Mesendoderm (in vitro differentiated cells): ENCODE measurements at regions not wholly inside any gene's neighbourhood (a gene's known extent, or its start where the extent isn't known, plus 50 kb on each side); places are given as distances from the start of the nearest gene placed in this dataset.

Source experiments
- DNase-seq: peaks from one replicate; pipeline ENCODE4 v3.0.0; 2013
- H2AK5ac ChIP-seq: 2 replicates; pipeline ENCODE4 v1.6.1; 2013; ENCODE audit warnings: low read length, inconsistent platforms
- H2BK120ac ChIP-seq: 2 replicates; pipeline ENCODE4 v1.6.1; 2013; ENCODE audit warnings: low read depth, mild to moderate bottlenecking, low read length, moderate library complexity, mixed read lengths
- H2BK15ac ChIP-seq: replicated peaks from 2 replicates; pipeline ENCODE4 v1.6.1; 2013; ENCODE audit warnings: low read depth, mild to moderate bottlenecking, moderate library complexity
- H2BK5ac ChIP-seq: 2 replicates; pipeline ENCODE4 v1.6.1; 2013; ENCODE audit warnings: low read length, inconsistent platforms
- H3K18ac ChIP-seq: 2 replicates; pipeline ENCODE4 v1.6.1; 2013; ENCODE audit warnings: mild to moderate bottlenecking, low read length, mixed read lengths
- H3K23ac ChIP-seq: one replicate; pipeline ENCODE4 v1.6.1; 2013; ENCODE audit warnings: low read length
- H3K27ac ChIP-seq: 2 replicates; pipeline ENCODE4 v1.5.1; 2013; ENCODE audit warnings: low read depth, mild to moderate bottlenecking, inconsistent platforms, low read length, moderate library complexity
- H3K27me3 ChIP-seq: 2 replicates; pipeline ENCODE4 v1.6.1; 2013; ENCODE audit warnings: low read length, control low read depth, mild to moderate bottlenecking, inconsistent platforms; ENCODE audit not compliant: insufficient read depth, poor library complexity
- H3K36me3 ChIP-seq: 2 replicates; pipeline ENCODE4 v1.6.1; 2013; ENCODE audit warnings: low read length, inconsistent platforms; ENCODE audit not compliant: control insufficient read depth, insufficient read depth
- H3K4ac ChIP-seq: one replicate; pipeline ENCODE4 v1.6.1; 2013; ENCODE audit warnings: low read depth, mild to moderate bottlenecking, low read length, moderate library complexity
- H3K4me1 ChIP-seq: 2 replicates; pipeline ENCODE4 v1.6.1; 2013; ENCODE audit warnings: low read depth, low read length, inconsistent platforms; ENCODE audit not compliant: control insufficient read depth
- H3K4me2 ChIP-seq: 2 replicates; pipeline ENCODE4 v1.6.1; 2013; ENCODE audit warnings: low read length
- H3K4me3 ChIP-seq: 2 replicates; pipeline ENCODE4 v1.5.1; 2013; ENCODE audit warnings: mild to moderate bottlenecking, low read length
- H3K56ac ChIP-seq: one replicate; pipeline ENCODE4 v1.6.1; 2013; ENCODE audit warnings: low read length
- H3K79me1 ChIP-seq: 2 replicates; pipeline ENCODE4 v1.6.1; 2013; ENCODE audit warnings: low read length, inconsistent platforms
- H3K79me2 ChIP-seq: 2 replicates; pipeline ENCODE4 v1.6.1; 2013; ENCODE audit warnings: mild to moderate bottlenecking, low read length; ENCODE audit not compliant: control insufficient read depth, insufficient read depth
- H3K9ac ChIP-seq: 2 replicates; pipeline ENCODE4 v1.6.1; 2013; ENCODE audit warnings: low read length, inconsistent platforms
- H4K5ac ChIP-seq: one replicate; pipeline ENCODE4 v1.6.1; 2013; ENCODE audit warnings: low read length
- H4K8ac ChIP-seq: one replicate; pipeline ENCODE4 v1.6.1; 2013; ENCODE audit warnings: low read depth, mild to moderate bottlenecking, control low read depth, low read length, moderate library complexity
- WGBS: extraction: QIAGEN DNeasy Blood & Tissue Kit; methylation state at CpG from one replicate; pipeline ENCODE4 v1.1.7; 2013; ENCODE audit warnings: low lambda C conversion rate, missing lambda C conversion rate; ENCODE audit not compliant: insufficient coverage; ENCODE audit errors: extremely low coverage; 5-methylcytosine and 5-hydroxymethylcytosine counted together

- H3K27ac ChIP-seq: no peak overlapping the region
- no peak overlapping the region for H3K9ac ChIP-seq
- H4K5ac ChIP-seq: no peak overlapping the region
- H2BK15ac ChIP-seq: no peak overlapping the region
- no peak overlapping the region for H3K56ac ChIP-seq
- no peak overlapping the region for H3K4me3 ChIP-seq
- no peak overlapping the region for H3K23ac ChIP-seq
- no peak overlapping the region for H2BK5ac ChIP-seq
- H4K8ac ChIP-seq: no peak overlapping the region
- DNase-seq: no peak
- H2AK5ac ChIP-seq: no peak overlapping the region
- no peak overlapping the region for H2BK120ac ChIP-seq
- no peaks in the 10 kb centered on the region for H3K79me1 ChIP-seq
- H3K4ac ChIP-seq: no peak overlapping the region
- peaks cover 2% of the 10 kb centered on the region for H3K4me1 ChIP-seq
- no peak overlapping the region for H3K18ac ChIP-seq
- no CpG with 5 or more reads among the region's 4 CpGs for WGBS
- no peaks in the 10 kb centered on the region for H3K36me3 ChIP-seq
- H3K4me2 ChIP-seq: no peak overlapping the region
- H3K79me2 ChIP-seq: no peaks in the 10 kb centered on the region
- no peaks in the 10 kb centered on the region for H3K27me3 ChIP-seq
Observed at GRCh38 chr10:30172091-30172490, 112.7 kb upstream of the JCAD start.

GRCh38 chr10:30171601-30172000 lies 112.2 kb upstream of the JCAD start:
- Histone ChIP-seq H4K8ac (no peak overlapping the region), H3K9ac (no peak overlapping the region), H3K56ac (no peak overlapping the region), H3K4me1 (peaks cover 2% of the 10 kb centered on the region), H3K79me2 (no peaks in the 10 kb centered on the region), H3K18ac (no peak overlapping the region), H4K5ac (no peak overlapping the region), H2BK15ac (no peak overlapping the region), H2AK5ac (no peak overlapping the region), H2BK5ac (no peak overlapping the region), H2BK120ac (no peak overlapping the region), H3K4ac (peak overlapping the region; percentile 2), H3K79me1 (no peaks in the 10 kb centered on the region), H3K36me3 (no peaks in the 10 kb centered on the region), H3K23ac (no peak overlapping the region), H3K27ac (no peak overlapping the region), H3K4me3 (no peak overlapping the region), H3K4me2 (no peak overlapping the region), H3K27me3 (no peaks in the 10 kb centered on the region)
- WGBS: no CpG with 5 or more reads among the region's 4 CpGs
- DNase-seq: peak; percentile 77

GRCh38 chr10:30170814-30171213 lies 111.4 kb upstream of the JCAD start:
- Histone ChIP-seq H3K27me3 (no peaks in the 10 kb centered on the region), H4K8ac (no peak overlapping the region), H4K5ac (no peak overlapping the region), H3K4ac (no peak overlapping the region), H3K4me1 (peaks cover 2% of the 10 kb centered on the region), H3K36me3 (no peaks in the 10 kb centered on the region), H2BK15ac (no peak overlapping the region), H3K23ac (no peak overlapping the region), H3K79me2 (no peaks in the 10 kb centered on the region), H2BK120ac (no peak overlapping the region), H3K4me2 (no peak overlapping the region), H3K18ac (no peak overlapping the region), H2BK5ac (no peak overlapping the region), H3K27ac (no peak overlapping the region), H2AK5ac (no peak overlapping the region), H3K79me1 (no peaks in the 10 kb centered on the region), H3K4me3 (no peak overlapping the region), H3K56ac (no peak overlapping the region), H3K9ac (no peak overlapping the region)
- DNase-seq: no peak
- WGBS: no CpG with 5 or more reads among the region's 3 CpGs

GRCh38 chr10:30170146-30170545 lies 110.8 kb upstream of the JCAD start:
- H3K27ac ChIP-seq: no peak overlapping the region
- no peaks in the 10 kb centered on the region for H3K79me1 ChIP-seq
- no peaks in the 10 kb centered on the region for H3K36me3 ChIP-seq
- DNase-seq: no peak
- no peak overlapping the region for H2BK120ac ChIP-seq
- peaks cover 2% of the 10 kb centered on the region for H3K4me1 ChIP-seq
- H4K8ac ChIP-seq: no peak overlapping the region
- no peak overlapping the region for H3K4ac ChIP-seq
- no peak overlapping the region for H4K5ac ChIP-seq
- no peak overlapping the region for H3K23ac ChIP-seq
- WGBS: no CpG with 5 or more reads among the region's 3 CpGs
- no peak overlapping the region for H3K18ac ChIP-seq
- no peaks in the 10 kb centered on the region for H3K79me2 ChIP-seq
- H3K4me3 ChIP-seq: no peak overlapping the region
- H3K4me2 ChIP-seq: no peak overlapping the region
- no peak overlapping the region for H3K56ac ChIP-seq
- no peak overlapping the region for H2AK5ac ChIP-seq
- no peak overlapping the region for H2BK5ac ChIP-seq
- no peak overlapping the region for H2BK15ac ChIP-seq
- no peaks in the 10 kb centered on the region for H3K27me3 ChIP-seq
- H3K9ac ChIP-seq: no peak overlapping the region

- no peaks in the 10 kb centered on the region for H3K79me2 ChIP-seq
- H3K9ac ChIP-seq: no peak overlapping the region
- no peak overlapping the region for H3K4me3 ChIP-seq
- no peaks in the 10 kb centered on the region for H3K36me3 ChIP-seq
- no peak overlapping the region for H3K18ac ChIP-seq
- no CpG with 5 or more reads among the region's 3 CpGs for WGBS
- no peak overlapping the region for H3K27ac ChIP-seq
- H3K4me1 ChIP-seq: peaks cover 2% of the 10 kb centered on the region
- H2BK5ac ChIP-seq: no peak overlapping the region
- no peak overlapping the region for H3K23ac ChIP-seq
- H3K79me1 ChIP-seq: no peaks in the 10 kb centered on the region
- H3K4me2 ChIP-seq: no peak overlapping the region
- no peak overlapping the region for H2BK15ac ChIP-seq
- no peaks in the 10 kb centered on the region for H3K27me3 ChIP-seq
- no peak for DNase-seq
- no peak overlapping the region for H3K4ac ChIP-seq
- no peak overlapping the region for H3K56ac ChIP-seq
- H2AK5ac ChIP-seq: no peak overlapping the region
- H4K8ac ChIP-seq: no peak overlapping the region
- H2BK120ac ChIP-seq: no peak overlapping the region
- H4K5ac ChIP-seq: no peak overlapping the region
Observed at GRCh38 chr10:30169342-30169741, 110.0 kb upstream of the JCAD start.

- Histone ChIP-seq H3K18ac (no peak overlapping the region), H3K56ac (no peak overlapping the region), H3K79me2 (no peaks in the 10 kb centered on the region), H3K36me3 (no peaks in the 10 kb centered on the region), H4K8ac (no peak overlapping the region), H3K4ac (no peak overlapping the region), H3K79me1 (no peaks in the 10 kb centered on the region), H3K23ac (no peak overlapping the region), H3K4me2 (no peak overlapping the region), H3K9ac (no peak overlapping the region), H3K4me3 (no peak overlapping the region), H2BK5ac (no peak overlapping the region), H3K27ac (no peak overlapping the region), H2BK15ac (no peak overlapping the region), H4K5ac (no peak overlapping the region), H2AK5ac (no peak overlapping the region), H3K27me3 (no peaks in the 10 kb centered on the region), H2BK120ac (no peak overlapping the region), H3K4me1 (peaks cover 2% of the 10 kb centered on the region)
- WGBS: no CpG with 5 or more reads among the region's 5 CpGs
- DNase-seq: no peak
Observed at GRCh38 chr10:30166929-30167328, 107.5 kb upstream of the JCAD start.
